Activated T-helper 17 cell treated with anti-CD3 and anti-CD28 coated beads, Interleukin-2, amount 50 U/mL, for 72 hours (primary cell): ENCODE measurements at regions not wholly inside any gene's neighbourhood (a gene's known extent, or its start where the extent isn't known, plus 50 kb on each side); places are given as distances from the start of the nearest gene placed in this dataset.

Experiments
- ATAC-seq: fragments of 150-1000 bp; cut with Tn5 transposase; replicated peaks from 2 replicates; pipeline ENCODE4 v1.10.0; 2021; ENCODE audit warnings: mild to moderate bottlenecking, moderate library complexity
- H3K27ac Mint-ChIP-seq: one replicate; pipeline ENCODE4 v1.8.0; 2022; ENCODE audit warnings: mixed read lengths
- H3K27me3 Mint-ChIP-seq: one replicate; pipeline ENCODE4 v1.8.0; 2022; ENCODE audit warnings: mixed read lengths
- H3K36me3 Mint-ChIP-seq: one replicate; pipeline ENCODE4 v1.8.0; 2022; ENCODE audit warnings: low read depth, mild to moderate bottlenecking, mixed read lengths
- H3K4me1 Mint-ChIP-seq: one replicate; pipeline ENCODE4 v1.8.0; 2022; ENCODE audit warnings: mixed read lengths
- H3K4me3 Mint-ChIP-seq: one replicate; pipeline ENCODE4 v1.8.0; 2022; ENCODE audit warnings: mild to moderate bottlenecking, mixed read lengths
- H3K9me3 Mint-ChIP-seq: one replicate; pipeline ENCODE4 v1.8.0; 2022; ENCODE audit warnings: mixed read lengths

- Mint-ChIP-seq H3K4me3 (no peak overlapping the region), H3K36me3 (no peaks in the 10 kb centered on the region), H3K4me1 (no peaks in the 10 kb centered on the region), H3K27ac (no peak overlapping the region), H3K27me3 (no peaks in the 10 kb centered on the region), H3K9me3 (no peaks in the 10 kb centered on the region)
- ATAC-seq, result no peak
Observed at GRCh38 chr18:43663159-43663558, 385.9 kb upstream of the SYT4 start.

- Mint-ChIP-seq H3K27ac (no peak overlapping the region), H3K27me3 (no peaks in the 10 kb centered on the region), H3K4me3 (no peak overlapping the region), H3K9me3 (peaks cover 3% of the 10 kb centered on the region), H3K4me1 (no peaks in the 10 kb centered on the region), H3K36me3 (no peaks in the 10 kb centered on the region)
- no peak for ATAC-seq
Observed at GRCh38 chr18:43664487-43665008, 387.3 kb upstream of the SYT4 start.

GRCh38 chr18:43665105-43665788 lies 388.0 kb upstream of the SYT4 start:
- Mint-ChIP-seq H3K4me1 (no peaks in the 10 kb centered on the region), H3K27me3 (no peaks in the 10 kb centered on the region), H3K27ac (no peak overlapping the region), H3K4me3 (no peak overlapping the region), H3K36me3 (no peaks in the 10 kb centered on the region), H3K9me3 (peaks cover 3% of the 10 kb centered on the region)
- no peak for ATAC-seq

GRCh38 chr18:43668866-43669265 lies 391.6 kb upstream of the SYT4 start:
- ATAC-seq, result no peak
- H3K27ac Mint-ChIP-seq, result no peak overlapping the region

GRCh38 chr18:43671431-43671830 lies 394.1 kb upstream of the SYT4 start:
- no peaks in the 10 kb centered on the region for H3K36me3 Mint-ChIP-seq
- H3K27me3 Mint-ChIP-seq, result no peaks in the 10 kb centered on the region
- no peak for ATAC-seq
- H3K27ac Mint-ChIP-seq, result no peak overlapping the region
- no peak overlapping the region for H3K4me3 Mint-ChIP-seq
- no peaks in the 10 kb centered on the region for H3K4me1 Mint-ChIP-seq
- H3K9me3 Mint-ChIP-seq, result peaks cover 3% of the 10 kb centered on the region

More at GRCh38 chr18:43668866-43669265, 391.6 kb upstream of the SYT4 start:
- no peak overlapping the region for H3K4me3 Mint-ChIP-seq
- H3K36me3 Mint-ChIP-seq, result no peaks in the 10 kb centered on the region
- H3K9me3 Mint-ChIP-seq, result peaks cover 3% of the 10 kb centered on the region
- H3K4me1 Mint-ChIP-seq, result no peaks in the 10 kb centered on the region
- no peaks in the 10 kb centered on the region for H3K27me3 Mint-ChIP-seq

- Mint-ChIP-seq H3K27me3 (no peaks in the 10 kb centered on the region), H3K9me3 (peaks cover 12% of the 10 kb centered on the region), H3K4me1 (no peaks in the 10 kb centered on the region), H3K27ac (no peak overlapping the region), H3K36me3 (no peaks in the 10 kb centered on the region), H3K4me3 (no peak overlapping the region)
- no peak for ATAC-seq
Observed at GRCh38 chr18:43680096-43680495, 402.8 kb upstream of the SYT4 start.

GRCh38 chr18:43681661-43682060 lies 404.4 kb upstream of the SYT4 start:
- Mint-ChIP-seq H3K27ac (no peak overlapping the region), H3K27me3 (no peaks in the 10 kb centered on the region), H3K9me3 (peaks cover 12% of the 10 kb centered on the region), H3K36me3 (no peaks in the 10 kb centered on the region), H3K4me1 (no peaks in the 10 kb centered on the region), H3K4me3 (no peak overlapping the region)
- ATAC-seq, result no peak

GRCh38 chr18:43682196-43682595 lies 404.9 kb upstream of the SYT4 start:
- no peaks in the 10 kb centered on the region for H3K27me3 Mint-ChIP-seq
- no peak overlapping the region for H3K27ac Mint-ChIP-seq

GRCh38 chr18:43686709-43687108 lies 409.4 kb upstream of the SYT4 start:
- Mint-ChIP-seq H3K4me3 (no peak overlapping the region), H3K27me3 (no peaks in the 10 kb centered on the region), H3K36me3 (no peaks in the 10 kb centered on the region), H3K27ac (no peak overlapping the region), H3K4me1 (peaks cover 5% of the 10 kb centered on the region), H3K9me3 (peaks cover 12% of the 10 kb centered on the region)
- ATAC-seq, result no peak

More at GRCh38 chr18:43682196-43682595, 404.9 kb upstream of the SYT4 start:
- Mint-ChIP-seq H3K9me3 (peaks cover 12% of the 10 kb centered on the region), H3K4me3 (no peak overlapping the region), H3K4me1 (no peaks in the 10 kb centered on the region), H3K36me3 (no peaks in the 10 kb centered on the region)
- no peak for ATAC-seq

GRCh38 chr18:43692099-43692690 lies 414.9 kb upstream of the SYT4 start:
- Mint-ChIP-seq H3K36me3 (no peaks in the 10 kb centered on the region), H3K9me3 (peaks cover 8% of the 10 kb centered on the region), H3K27ac (no peak overlapping the region), H3K27me3 (no peaks in the 10 kb centered on the region), H3K4me1 (peaks cover 5% of the 10 kb centered on the region), H3K4me3 (no peak overlapping the region)
- no peak for ATAC-seq

GRCh38 chr18:43702399-43702798 lies 425.1 kb upstream of the SYT4 start:
- no peak for ATAC-seq
- Mint-ChIP-seq H3K4me1 (no peaks in the 10 kb centered on the region), H3K36me3 (no peaks in the 10 kb centered on the region), H3K27me3 (no peaks in the 10 kb centered on the region), H3K27ac (no peak overlapping the region), H3K9me3 (peaks cover 9% of the 10 kb centered on the region), H3K4me3 (no peak overlapping the region)

- no peak overlapping the region for H3K27ac Mint-ChIP-seq
- no peak overlapping the region for H3K4me3 Mint-ChIP-seq
- no peaks in the 10 kb centered on the region for H3K4me1 Mint-ChIP-seq
- no peak for ATAC-seq
- H3K36me3 Mint-ChIP-seq, result no peaks in the 10 kb centered on the region
- no peaks in the 10 kb centered on the region for H3K27me3 Mint-ChIP-seq
- peaks cover 9% of the 10 kb centered on the region for H3K9me3 Mint-ChIP-seq
Observed at GRCh38 chr18:43703050-43703449, 425.8 kb upstream of the SYT4 start.

- no peaks in the 10 kb centered on the region for H3K36me3 Mint-ChIP-seq
- ATAC-seq, result no peak
- H3K27ac Mint-ChIP-seq, result no peak overlapping the region
Observed at GRCh38 chr18:43705850-43706249, 428.6 kb upstream of the SYT4 start.

GRCh38 chr18:43710135-43710534 lies 432.8 kb upstream of the SYT4 start:
- no peak for ATAC-seq
- Mint-ChIP-seq H3K4me3 (no peak overlapping the region), H3K9me3 (peaks cover 9% of the 10 kb centered on the region)

More at GRCh38 chr18:43705850-43706249, 428.6 kb upstream of the SYT4 start:
- H3K27me3 Mint-ChIP-seq, result no peaks in the 10 kb centered on the region
- H3K4me1 Mint-ChIP-seq, result no peaks in the 10 kb centered on the region
- peaks cover 6% of the 10 kb centered on the region for H3K9me3 Mint-ChIP-seq
- H3K4me3 Mint-ChIP-seq, result no peak overlapping the region

GRCh38 chr18:43714343-43715010 lies 437.2 kb upstream of the SYT4 start:
- Mint-ChIP-seq H3K4me1 (no peaks in the 10 kb centered on the region), H3K4me3 (no peak overlapping the region), H3K9me3 (peaks cover 3% of the 10 kb centered on the region), H3K27ac (no peak overlapping the region), H3K27me3 (no peaks in the 10 kb centered on the region), H3K36me3 (no peaks in the 10 kb centered on the region)
- no peak for ATAC-seq

More at GRCh38 chr18:43710135-43710534, 432.8 kb upstream of the SYT4 start:
- Mint-ChIP-seq H3K36me3 (no peaks in the 10 kb centered on the region), H3K27ac (no peak overlapping the region), H3K4me1 (no peaks in the 10 kb centered on the region), H3K27me3 (no peaks in the 10 kb centered on the region)
